HG02642 (cell line): ENCODE measurements at regions not wholly inside any gene's neighbourhood (a gene's known extent, or its start where the extent isn't known, plus 50 kb on each side); places are given as distances from the start of the nearest gene placed in this dataset.

Experiments
- ATAC-seq: cut with Tn5 transposase; IDR thresholded peaks from one replicate; pipeline ENCODE4 v1.9.1; 2021; ENCODE audit warnings: mild to moderate bottlenecking; ENCODE audit not compliant: unreplicated experiment, poor library complexity

DNA sequence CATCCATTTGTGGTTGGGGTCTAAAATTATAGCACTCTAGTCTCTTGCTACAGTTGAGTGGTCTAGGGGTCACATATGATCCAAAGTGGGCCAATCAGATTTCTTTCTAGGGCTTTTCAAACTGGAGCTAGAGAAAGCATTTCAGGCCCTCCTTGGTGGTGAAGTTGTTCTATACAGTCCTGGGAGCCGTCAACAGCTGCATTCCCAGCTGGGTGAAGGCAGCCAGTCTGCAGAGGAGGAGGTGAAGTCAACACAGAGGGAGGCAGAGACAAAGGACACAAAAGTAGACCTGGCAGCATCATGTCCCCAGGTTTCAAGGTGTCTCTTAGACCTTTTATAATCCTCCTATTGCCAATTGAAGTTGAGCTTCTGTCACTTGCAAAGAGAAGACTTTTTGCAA is 518.2 kb downstream of the BNC2 start:
- no peak for ATAC-seq

DNA sequence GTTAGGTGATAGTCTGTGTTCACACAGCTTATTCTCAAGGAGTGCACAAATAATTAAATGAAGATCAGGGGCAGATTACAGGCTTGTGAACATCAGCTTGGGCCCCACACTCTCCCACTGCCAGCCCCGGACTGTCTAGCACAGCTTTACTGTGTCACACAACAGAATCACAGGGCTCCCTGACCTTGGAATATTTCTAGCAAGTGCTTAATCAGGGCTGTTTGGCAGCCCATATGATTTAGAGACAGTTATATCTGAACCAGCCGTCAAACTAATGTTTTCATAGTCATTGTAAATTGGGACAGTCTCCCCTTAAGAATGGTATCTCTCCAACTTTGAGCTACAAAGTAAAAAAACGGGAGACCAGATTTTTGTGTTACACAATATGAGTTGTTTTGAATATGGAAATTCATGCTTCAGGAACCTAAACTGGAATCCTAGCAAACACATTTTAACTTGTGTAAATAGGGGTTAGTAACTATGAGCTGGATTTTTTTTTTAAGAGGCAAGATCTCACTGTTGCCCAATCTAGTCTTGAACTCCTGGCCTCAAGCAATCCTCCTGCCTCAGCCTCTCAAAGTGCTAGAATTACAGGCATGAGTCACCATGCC is 517.6 kb downstream of the BNC2 start:
- ATAC-seq = no peak

DNA sequence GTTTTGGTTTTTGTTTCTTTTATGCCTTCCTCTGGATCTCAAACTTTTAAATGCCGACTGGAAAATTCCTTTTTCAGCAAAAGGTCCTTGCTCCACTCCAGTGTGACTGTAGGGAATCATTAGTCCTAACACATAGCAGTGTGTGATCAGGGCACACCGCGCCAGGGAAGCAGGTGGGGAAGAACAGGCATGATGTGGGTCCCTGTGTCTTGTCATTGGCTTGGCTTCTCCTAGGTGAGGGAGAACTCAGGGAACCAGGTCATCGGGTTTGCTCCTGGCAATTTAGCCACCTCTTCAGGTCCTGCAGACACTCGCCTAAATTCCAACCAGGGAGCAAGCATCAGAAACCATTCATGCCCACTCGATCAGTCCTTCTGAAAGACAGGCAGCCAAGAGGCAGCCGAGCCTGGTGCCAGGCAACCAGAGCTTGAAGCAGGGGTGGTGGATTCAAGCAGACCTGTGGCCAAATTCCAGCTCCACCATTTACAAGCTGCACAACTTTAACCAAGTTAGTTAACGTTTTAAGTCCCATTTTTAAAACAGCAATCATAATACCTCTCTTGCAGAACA is 514.2 kb downstream of the BNC2 start:
- no peak for ATAC-seq

GRCh38 chr9:16357828-16358227 is 512.6 kb downstream of the BNC2 start:
- ATAC-seq = no peak

GRCh38 chr9:16358751-16359150 is 511.7 kb downstream of the BNC2 start:
- no peak for ATAC-seq
